BLaER1 (cell line): ENCODE measurements at regions not wholly inside any gene's neighbourhood (a gene's known extent, or its start where the extent isn't known, plus 50 kb on each side); places are given as distances from the start of the nearest gene placed in this dataset.

Experiments
- H3K27ac ChIP-seq: shearing (Covaris generic); formaldehyde crosslinking; 2 replicates; pipeline ENCODE4 v1.8.1; 2022
- H3K27me3 ChIP-seq: shearing (Covaris generic); formaldehyde crosslinking; 2 replicates; pipeline ENCODE4 v1.8.1; 2022
- H3K36me3 ChIP-seq: shearing (Covaris generic); formaldehyde crosslinking; 2 replicates; pipeline ENCODE4 v1.8.1; 2022
- H3K4me1 ChIP-seq: shearing (Covaris generic); formaldehyde crosslinking; 2 replicates; pipeline ENCODE4 v1.8.1; 2022
- H3K4me2 ChIP-seq: shearing (Covaris generic); formaldehyde crosslinking; 2 replicates; pipeline ENCODE4 v1.8.1; 2022
- H3K4me3 ChIP-seq: shearing (Covaris generic); formaldehyde crosslinking; 2 replicates; pipeline ENCODE4 v1.8.1; 2022
- H3K9ac ChIP-seq: shearing (Covaris generic); formaldehyde crosslinking; 2 replicates; pipeline ENCODE4 v1.8.1; 2022
- H3K9me3 ChIP-seq: shearing (Covaris generic); formaldehyde crosslinking; 2 replicates; pipeline ENCODE4 v1.8.1; 2022
- H4K20me1 ChIP-seq: shearing (Covaris generic); formaldehyde crosslinking; 2 replicates; pipeline ENCODE4 v1.8.1; 2022
- Cebpa-rat ChIP-seq: shearing (Covaris generic); IDR thresholded peaks from 2 replicates; pipeline ENCODE4 v1.8.1; 2022

- Histone ChIP-seq H3K4me1 (peaks cover 86% of the 10 kb centered on the region), H3K9me3 (peaks cover 5% of the 10 kb centered on the region; the same call in 1 of the 2 replicates), H4K20me1 (no peaks in the 10 kb centered on the region), H3K4me2 (peak overlapping the region; percentile 75), H3K27ac (peak overlapping the region; percentile 77), H3K27me3 (no peaks in the 10 kb centered on the region), H3K36me3 (no peaks in the 10 kb centered on the region), H3K4me3 (no peak overlapping the region), H3K9ac (peak overlapping the region; percentile 38; the same call in 1 of the 2 replicates)
- no peak for TF ChIP-seq Cebpa-rat
These were observed 542.5 kb downstream of the OMA1 start for GRCh38 chr1:58003988-58004387.

GRCh38 chr1:58003059-58003458 is 543.5 kb downstream of the OMA1 start:
- Histone ChIP-seq H3K9ac (peak overlapping the region; percentile 38; the same call in 1 of the 2 replicates), H3K4me3 (no peak overlapping the region), H3K36me3 (no peaks in the 10 kb centered on the region), H3K4me1 (peaks cover 90% of the 10 kb centered on the region), H3K27ac (peak overlapping the region; percentile 77), H3K27me3 (no peaks in the 10 kb centered on the region), H4K20me1 (no peaks in the 10 kb centered on the region), H3K4me2 (peak overlapping the region; percentile 75), H3K9me3 (peaks cover 14% of the 10 kb centered on the region)
- TF ChIP-seq Cebpa-rat: no peak

- Histone ChIP-seq H3K9ac (no peak overlapping the region), H3K36me3 (peaks cover 7% of the 10 kb centered on the region), H3K27me3 (no peaks in the 10 kb centered on the region), H4K20me1 (no peaks in the 10 kb centered on the region), H3K4me2 (peak overlapping the region; percentile 75; the same call in 1 of the 2 replicates), H3K4me1 (peaks cover 72% of the 10 kb centered on the region), H3K9me3 (peaks cover 37% of the 10 kb centered on the region), H3K4me3 (no peak overlapping the region), H3K27ac (peak overlapping the region; percentile 61; the same call in 1 of the 2 replicates)
- no peak for TF ChIP-seq Cebpa-rat
These were observed 545.7 kb downstream of the OMA1 start for GRCh38 chr1:58000821-58001220.

- H3K4me2 ChIP-seq: peak overlapping the region; percentile 11; the same call in 1 of the 2 replicates
- peaks cover 41% of the 10 kb centered on the region for H3K9me3 ChIP-seq
- H3K36me3 ChIP-seq: peaks cover 7% of the 10 kb centered on the region
- no peaks in the 10 kb centered on the region for H3K27me3 ChIP-seq
- H3K4me3 ChIP-seq: no peak overlapping the region
- H4K20me1 ChIP-seq: no peaks in the 10 kb centered on the region
- TF ChIP-seq Cebpa-rat: no peak
- no peak overlapping the region for H3K9ac ChIP-seq
- peak overlapping the region; percentile 62; the same call in 1 of the 2 replicates for H3K27ac ChIP-seq
- H3K4me1 ChIP-seq: peaks cover 69% of the 10 kb centered on the region
These were observed 546.4 kb downstream of the OMA1 start for GRCh38 chr1:58000116-58000515.

- H3K36me3 ChIP-seq: peaks cover 12% of the 10 kb centered on the region
- H3K4me1 ChIP-seq: peaks cover 66% of the 10 kb centered on the region
- no peaks in the 10 kb centered on the region for H3K27me3 ChIP-seq
- no peak for TF ChIP-seq Cebpa-rat
- no peaks in the 10 kb centered on the region for H4K20me1 ChIP-seq
- no peak overlapping the region for H3K27ac ChIP-seq
- H3K4me2 ChIP-seq: no peak overlapping the region
- H3K9ac ChIP-seq: no peak overlapping the region
- H3K4me3 ChIP-seq: no peak overlapping the region
- H3K9me3 ChIP-seq: peaks cover 47% of the 10 kb centered on the region
These were observed 550.1 kb downstream of the OMA1 start for GRCh38 chr1:57996400-57996799.

- no peaks in the 10 kb centered on the region for H3K27me3 ChIP-seq
- no peak overlapping the region for H3K4me3 ChIP-seq
- H3K36me3 ChIP-seq: 0 out of 2 replicates have a peak, but pooled peaks cover 7% of the 10 kb centered on the region
- peaks cover 84% of the 10 kb centered on the region for H3K4me1 ChIP-seq
- no peak overlapping the region for H3K27ac ChIP-seq
- H4K20me1 ChIP-seq: no peaks in the 10 kb centered on the region
- TF ChIP-seq Cebpa-rat: no peak
- H3K9ac ChIP-seq: no peak overlapping the region
- H3K9me3 ChIP-seq: peaks cover 27% of the 10 kb centered on the region
- H3K4me2 ChIP-seq: no peak overlapping the region
These were observed 555.2 kb downstream of the OMA1 start for GRCh38 chr1:57991289-57991688.

GRCh38 chr1:57989877-57990276 is 556.6 kb downstream of the OMA1 start:
- 0 out of 2 replicates have a peak, but pooled peaks cover 7% of the 10 kb centered on the region for H3K36me3 ChIP-seq
- no peak overlapping the region for H3K9ac ChIP-seq
- peak overlapping the region; percentile 66 for H3K4me2 ChIP-seq
- H3K4me1 ChIP-seq: peaks cover 92% of the 10 kb centered on the region
- H4K20me1 ChIP-seq: no peaks in the 10 kb centered on the region
- no peak for TF ChIP-seq Cebpa-rat
- H3K4me3 ChIP-seq: no peak overlapping the region
- H3K27ac ChIP-seq: no peak overlapping the region; the same call in 1 of the 2 replicates
- H3K9me3 ChIP-seq: peaks cover 20% of the 10 kb centered on the region
- no peaks in the 10 kb centered on the region for H3K27me3 ChIP-seq

- Histone ChIP-seq H3K27ac (peak overlapping the region; percentile 60; the same call in 1 of the 2 replicates), H3K9me3 (peaks cover 22% of the 10 kb centered on the region), H3K36me3 (0 out of 2 replicates have a peak, but pooled peaks cover 7% of the 10 kb centered on the region), H3K27me3 (no peaks in the 10 kb centered on the region), H3K4me1 (peaks cover 92% of the 10 kb centered on the region), H3K4me3 (no peak overlapping the region), H4K20me1 (no peaks in the 10 kb centered on the region), H3K4me2 (peak overlapping the region; percentile 66), H3K9ac (no peak overlapping the region; the same call in 1 of the 2 replicates)
- TF ChIP-seq Cebpa-rat: no peak
These were observed 559.0 kb downstream of the OMA1 start for GRCh38 chr1:57987523-57987922.

GRCh38 chr1:57986432-57986831 is 560.1 kb downstream of the OMA1 start:
- H3K27me3 ChIP-seq: no peaks in the 10 kb centered on the region
- no peaks in the 10 kb centered on the region for H4K20me1 ChIP-seq
- H3K9ac ChIP-seq: no peak overlapping the region
- H3K4me2 ChIP-seq: peak overlapping the region; percentile 66
- no peak for TF ChIP-seq Cebpa-rat
- peaks cover 16% of the 10 kb centered on the region for H3K9me3 ChIP-seq
- H3K4me3 ChIP-seq: no peak overlapping the region
- peak overlapping the region; percentile 28; the same call in 1 of the 2 replicates for H3K27ac ChIP-seq
- H3K4me1 ChIP-seq: peaks cover 94% of the 10 kb centered on the region
- 0 out of 2 replicates have a peak, but pooled peaks cover 2% of the 10 kb centered on the region for H3K36me3 ChIP-seq

- Histone ChIP-seq H4K20me1 (no peaks in the 10 kb centered on the region), H3K9me3 (peaks cover 10% of the 10 kb centered on the region; the same call in 1 of the 2 replicates), H3K27ac (no peak overlapping the region), H3K4me3 (no peak overlapping the region), H3K27me3 (no peaks in the 10 kb centered on the region), H3K4me2 (peak overlapping the region; percentile 66), H3K4me1 (peaks cover 78% of the 10 kb centered on the region), H3K36me3 (no peaks in the 10 kb centered on the region), H3K9ac (no peak overlapping the region)
- no peak for TF ChIP-seq Cebpa-rat
These were observed 560.4 kb upstream of the DAB1 start for GRCh38 chr1:57984277-57984676.

GRCh38 chr1:57983441-57983840 is 559.6 kb upstream of the DAB1 start:
- no peaks in the 10 kb centered on the region for H3K36me3 ChIP-seq
- H3K9ac ChIP-seq: no peak overlapping the region
- no peaks in the 10 kb centered on the region for H4K20me1 ChIP-seq
- no peak for TF ChIP-seq Cebpa-rat
- no peak overlapping the region for H3K27ac ChIP-seq
- H3K9me3 ChIP-seq: peaks cover 10% of the 10 kb centered on the region
- no peaks in the 10 kb centered on the region for H3K27me3 ChIP-seq
- peaks cover 70% of the 10 kb centered on the region for H3K4me1 ChIP-seq
- no peak overlapping the region for H3K4me3 ChIP-seq
- H3K4me2 ChIP-seq: peak overlapping the region; percentile 12; the same call in 1 of the 2 replicates
